ENCODE measurements at regions not wholly inside any gene's neighbourhood (a gene's known extent, or its start where the extent isn't known, plus 50 kb on each side); places are given as distances from the start of the nearest gene placed in this dataset.

GRCh38 chr18:1676387-1676786 lies 771.7 kb downstream of the ADCYAP1 start:
- no peak for TF ChIP-seq POLR2AphosphoS5 (IDR thresholded peaks at IDR 0.05; ENCODE audit: borderline replicate concordance, low read depth, low read length)
- no peak for TF ChIP-seq EZH2 (IDR thresholded peaks at IDR 0.05)
